ENCODE measurements at regions not wholly inside any gene's neighbourhood (a gene's known extent, or its start where the extent isn't known, plus 50 kb on each side); places are given as distances from the start of the nearest gene placed in this dataset.

DNA sequence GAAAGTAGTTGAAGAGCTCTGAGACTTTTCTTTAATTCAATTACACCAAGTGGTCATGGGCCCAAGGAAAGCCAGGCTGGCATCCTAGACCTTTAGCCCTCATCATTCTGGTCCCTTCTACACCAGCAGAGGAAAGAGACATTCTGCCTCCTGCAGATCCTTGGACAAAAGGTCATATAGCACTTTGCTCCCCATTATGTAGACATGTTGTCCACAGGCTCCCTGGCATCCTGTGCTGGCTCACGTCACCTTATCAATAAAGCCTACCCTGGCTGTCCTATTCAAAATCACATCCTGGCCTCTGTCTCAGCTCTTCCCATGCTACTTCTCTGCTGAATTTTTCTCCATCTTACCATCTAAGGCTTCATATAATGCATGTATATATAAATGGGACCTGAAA, 61.6 kb upstream of the MAF start:
- H3K4me1 ChIP-seq (ENCODE audit: control insufficient read depth, insufficient read depth, low read length), result no peaks in the 10 kb centered on the region
- DNase-seq, result no peak
- TF ChIP-seq, protein P1, sequence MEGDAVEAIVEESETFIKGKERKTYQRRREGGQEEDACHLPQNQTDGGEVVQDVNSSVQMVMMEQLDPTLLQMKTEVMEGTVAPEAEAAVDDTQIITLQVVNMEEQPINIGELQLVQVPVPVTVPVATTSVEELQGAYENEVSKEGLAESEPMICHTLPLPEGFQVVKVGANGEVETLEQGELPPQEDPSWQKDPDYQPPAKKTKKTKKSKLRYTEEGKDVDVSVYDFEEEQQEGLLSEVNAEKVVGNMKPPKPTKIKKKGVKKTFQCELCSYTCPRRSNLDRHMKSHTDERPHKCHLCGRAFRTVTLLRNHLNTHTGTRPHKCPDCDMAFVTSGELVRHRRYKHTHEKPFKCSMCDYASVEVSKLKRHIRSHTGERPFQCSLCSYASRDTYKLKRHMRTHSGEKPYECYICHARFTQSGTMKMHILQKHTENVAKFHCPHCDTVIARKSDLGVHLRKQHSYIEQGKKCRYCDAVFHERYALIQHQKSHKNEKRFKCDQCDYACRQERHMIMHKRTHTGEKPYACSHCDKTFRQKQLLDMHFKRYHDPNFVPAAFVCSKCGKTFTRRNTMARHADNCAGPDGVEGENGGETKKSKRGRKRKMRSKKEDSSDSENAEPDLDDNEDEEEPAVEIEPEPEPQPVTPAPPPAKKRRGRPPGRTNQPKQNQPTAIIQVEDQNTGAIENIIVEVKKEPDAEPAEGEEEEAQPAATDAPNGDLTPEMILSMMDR (conservative IDR thresholded peaks at IDR 0.05), result no peak
- Mint-ChIP-seq H3K27me3 (ENCODE audit: insufficient read depth) (peaks cover 4% of the 10 kb centered on the region), H3K9me3 (peaks cover 19% of the 10 kb centered on the region), H3K4me3 (no peak overlapping the region), H3K27ac (no peak overlapping the region), H3K36me3 (ENCODE audit: low read depth) (no peaks in the 10 kb centered on the region), H3K4me1 (peaks cover 2% of the 10 kb centered on the region)
- no peak overlapping the region for H3K9ac ChIP-seq (ENCODE audit: extremely low read depth, low read length, poor library complexity, severe bottlenecking)
- no peaks in the 10 kb centered on the region for H3K36me3 ChIP-seq (ENCODE audit: control insufficient read depth, insufficient read depth, low read length)
- H3K27me3 ChIP-seq (ENCODE audit: control insufficient read depth, insufficient read depth, low read length, poor library complexity, severe bottlenecking), result no peaks in the 10 kb centered on the region
- 100% methylated on average over 1 of the region's 1 CpG; no CpG with 5 or more reads in 1 of the 2 experiments for WGBS, 2 experiments (ENCODE audit: insufficient coverage in 1 of 2, insufficient read length in 1 of 2)
- no peak overlapping the region for H3K27ac ChIP-seq (ENCODE audit: low read depth, low read length)
- H3K9me3 ChIP-seq (ENCODE audit: control insufficient read depth, low read length), result peaks cover 5% of the 10 kb centered on the region
- no peak overlapping the region for H3K4me3 ChIP-seq (ENCODE audit: low read length)

DNA sequence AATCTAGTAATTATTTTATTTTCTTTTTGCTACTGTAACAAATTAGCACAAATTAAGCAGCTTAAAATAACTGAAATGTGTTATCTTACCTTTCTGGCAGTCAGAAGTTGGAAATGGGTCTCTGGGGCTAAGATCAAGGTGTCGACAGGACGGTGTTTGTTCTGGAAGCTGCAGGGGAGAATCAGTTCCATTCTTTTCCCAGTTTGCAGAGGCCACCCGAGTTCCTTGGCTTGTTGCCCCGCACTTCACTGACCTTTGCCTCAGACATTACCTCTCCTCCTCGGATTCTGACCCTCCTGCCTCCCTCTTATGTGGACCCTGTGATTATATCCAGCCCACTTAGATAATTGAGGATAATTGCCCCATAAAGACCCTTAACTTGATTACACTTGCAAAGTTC, 61.0 kb upstream of the MAF start:
- H3K27me3 ChIP-seq (ENCODE audit: control insufficient read depth, insufficient read depth, low read length, poor library complexity, severe bottlenecking), result no peaks in the 10 kb centered on the region

DNA sequence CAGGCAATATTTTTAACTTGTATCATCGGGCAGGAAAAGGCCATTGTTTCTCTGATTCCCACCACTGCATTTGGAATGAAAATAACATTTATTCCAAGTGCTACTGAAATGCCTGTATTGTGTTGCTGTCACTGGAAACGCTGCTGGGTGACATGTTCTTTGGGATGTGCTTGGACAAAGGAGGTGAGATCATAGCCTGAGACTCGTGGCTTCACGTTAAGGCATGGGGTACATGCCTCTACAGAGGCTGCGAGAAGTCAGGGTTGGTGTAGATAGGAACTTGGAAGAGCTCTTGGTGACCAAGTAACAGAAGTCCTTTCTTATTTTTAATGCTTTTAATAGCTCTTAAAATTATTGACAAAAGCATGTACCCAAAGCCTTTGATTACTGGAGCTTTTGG, 58.8 kb upstream of the MAF start:
- H3K9ac ChIP-seq (ENCODE audit: extremely low read depth, low read length, poor library complexity, severe bottlenecking), result no peak overlapping the region
- H3K27me3 ChIP-seq (ENCODE audit: control insufficient read depth, insufficient read depth, low read length, poor library complexity, severe bottlenecking), result no peaks in the 10 kb centered on the region
- H3K4me1 ChIP-seq (ENCODE audit: control insufficient read depth, insufficient read depth, low read length), result peaks cover 3% of the 10 kb centered on the region
- H3K4me3 ChIP-seq (ENCODE audit: low read length), result no peak overlapping the region
- TF ChIP-seq, protein P1 (conservative IDR thresholded peaks at IDR 0.05), result no peak
- 89 to 90% methylated on average over 1 to 5 of the region's 5 CpGs for WGBS, 2 experiments (ENCODE audit: insufficient coverage in 1 of 2, insufficient read length in 1 of 2)
- Mint-ChIP-seq H3K36me3 (ENCODE audit: low read depth) (no peaks in the 10 kb centered on the region), H3K4me3 (no peak overlapping the region), H3K27me3 (ENCODE audit: insufficient read depth) (no peaks in the 10 kb centered on the region), H3K27ac (no peak overlapping the region), H3K9me3 (peaks cover 18% of the 10 kb centered on the region), H3K4me1 (peaks cover 15% of the 10 kb centered on the region)
- no peak for DNase-seq
- no peaks in the 10 kb centered on the region for H3K36me3 ChIP-seq (ENCODE audit: control insufficient read depth, insufficient read depth, low read length)
- peaks cover 5% of the 10 kb centered on the region for H3K9me3 ChIP-seq (ENCODE audit: control insufficient read depth, low read length)
- H3K27ac ChIP-seq (ENCODE audit: low read depth, low read length), result no peak overlapping the region

More for the DNA sequence above, 61.0 kb upstream of the MAF start:
- Mint-ChIP-seq H3K27me3 (ENCODE audit: insufficient read depth) (peaks cover 4% of the 10 kb centered on the region), H3K36me3 (ENCODE audit: low read depth) (no peaks in the 10 kb centered on the region), H3K4me1 (peaks cover 8% of the 10 kb centered on the region), H3K9me3 (peaks cover 19% of the 10 kb centered on the region), H3K4me3 (no peak overlapping the region), H3K27ac (no peak overlapping the region)
- Histone ChIP-seq H3K4me1 (ENCODE audit: control insufficient read depth, insufficient read depth, low read length) (peaks cover under 1% of the 10 kb centered on the region), H3K9ac (ENCODE audit: extremely low read depth, low read length, poor library complexity, severe bottlenecking) (no peak overlapping the region), H3K9me3 (ENCODE audit: control insufficient read depth, low read length) (peaks cover 5% of the 10 kb centered on the region), H3K4me3 (ENCODE audit: low read length) (no peak overlapping the region), H3K27ac (ENCODE audit: low read depth, low read length) (no peak overlapping the region), H3K36me3 (ENCODE audit: control insufficient read depth, insufficient read depth, low read length) (no peaks in the 10 kb centered on the region)
- 92 to 97% methylated on average over 5 of the region's 5 CpGs for WGBS, 2 experiments (ENCODE audit: insufficient coverage in 1 of 2, insufficient read length in 1 of 2)
- DNase-seq, result no peak
- TF ChIP-seq, protein P1 (conservative IDR thresholded peaks at IDR 0.05), result no peak
